GM21381 (cell line): ENCODE measurements at regions not wholly inside any gene's neighbourhood (a gene's known extent, or its start where the extent isn't known, plus 50 kb on each side); places are given as distances from the start of the nearest gene placed in this dataset.

Experiments used
- ATAC-seq: cut with Tn5 transposase; IDR thresholded peaks from one replicate; pipeline ENCODE4 v1.9.1; 2021; ENCODE audit warnings: mild to moderate bottlenecking, moderate library complexity; ENCODE audit not compliant: unreplicated experiment

GRCh38 chr13:106140476-106140875, 395.0 kb downstream of the EFNB2 start:
- no peak for ATAC-seq

- ATAC-seq = no peak
Measured at GRCh38 chr13:106139942-106140341, 395.5 kb downstream of the EFNB2 start.

GRCh38 chr13:106139377-106139776, 396.1 kb downstream of the EFNB2 start:
- no peak for ATAC-seq

- no peak for ATAC-seq
Measured at GRCh38 chr13:106138620-106139019, 396.8 kb downstream of the EFNB2 start.

GRCh38 chr13:106133025-106133424, 402.4 kb downstream of the EFNB2 start:
- ATAC-seq = no peak

- no peak for ATAC-seq
Measured at GRCh38 chr13:106132216-106132615, 403.2 kb downstream of the EFNB2 start.

- ATAC-seq = no peak
Measured at GRCh38 chr13:106129993-106130392, 405.5 kb downstream of the EFNB2 start.

- no peak for ATAC-seq
Measured at GRCh38 chr13:106129273-106129672, 406.2 kb downstream of the EFNB2 start.

- no peak for ATAC-seq
Measured at GRCh38 chr13:106122234-106122633, 413.2 kb downstream of the EFNB2 start.

GRCh38 chr13:106121173-106121754, 414.2 kb downstream of the EFNB2 start:
- ATAC-seq = no peak

- ATAC-seq = no peak
Measured at GRCh38 chr13:106118996-106119395, 416.5 kb downstream of the EFNB2 start.

- no peak for ATAC-seq
Measured at GRCh38 chr13:106118050-106118449, 417.4 kb downstream of the EFNB2 start.

GRCh38 chr13:106117640-106118039, 417.8 kb downstream of the EFNB2 start:
- ATAC-seq = no peak

GRCh38 chr13:106117035-106117434, 418.4 kb downstream of the EFNB2 start:
- ATAC-seq = no peak

GRCh38 chr13:106115081-106115480, 420.4 kb downstream of the EFNB2 start:
- ATAC-seq = no peak

- no peak for ATAC-seq
Measured at GRCh38 chr13:106113796-106114195, 421.7 kb downstream of the EFNB2 start.

GRCh38 chr13:106112191-106112590, 423.3 kb downstream of the EFNB2 start:
- ATAC-seq = no peak

- ATAC-seq = no peak
Measured at GRCh38 chr13:106110241-106110855, 425.1 kb downstream of the EFNB2 start.

- ATAC-seq = no peak
Measured at GRCh38 chr13:106109391-106109791, 426.1 kb downstream of the EFNB2 start.

GRCh38 chr13:106108346-106108745, 427.1 kb downstream of the EFNB2 start:
- ATAC-seq = no peak

GRCh38 chr13:106107061-106107460, 428.4 kb downstream of the EFNB2 start:
- ATAC-seq = no peak

GRCh38 chr13:106105153-106105552, 430.3 kb downstream of the EFNB2 start:
- ATAC-seq = no peak
